HEK293 (cell line): ENCODE measurements at regions not wholly inside any gene's neighbourhood (a gene's known extent, or its start where the extent isn't known, plus 50 kb on each side); places are given as distances from the start of the nearest gene placed in this dataset.

Experiments used
- CTCF ChIA-PET: fragments of 350-600 bp; formaldehyde crosslinking; extraction: SDS; loops from one replicate; lab custom pipeline; 2021; ENCODE audit warnings: antibody characterized with exemption; lab: Yijun Ruan, JAX
- POLR2A ChIA-PET: fragments of 300-600 bp; formaldehyde crosslinking; extraction: SDS; loops from one replicate; lab custom pipeline; 2020; ENCODE audit warnings: antibody characterized with exemption, inconsistent platforms; lab: Yijun Ruan, JAX
- H3K27ac ChIP-seq: fragments of 200-500 bp; sonication (Bioruptor generic); 2 replicates; pipeline ENCODE4 v1.5.1; 2014; ENCODE audit warnings: low read depth, low read length, control low read depth, inconsistent platforms; ENCODE audit errors: extremely low read depth
- H3K36me3 ChIP-seq, 2 experiments: fragments of 200-500 bp in 1 of 2; sonication (Bioruptor generic) in 1 of 2; 1 replicate in 1 of 2; 2 replicates in 1 of 2; pipeline ENCODE4 v1.5.1; 2014 to 2017; ENCODE audit warnings: inconsistent platforms in 2 of 2, low read length in 2 of 2; ENCODE audit not compliant: control insufficient read depth in 2 of 2, insufficient read depth in 1 of 2
- H3K4me1 ChIP-seq: fragments of 200-500 bp; sonication (Bioruptor generic); 2 replicates; pipeline ENCODE4 v1.5.1; 2014; ENCODE audit warnings: mild to moderate bottlenecking, low read length, inconsistent platforms; ENCODE audit not compliant: control insufficient read depth, insufficient read depth
- H3K4me3 ChIP-seq: 2 replicates; pipeline ENCODE4 v1.5.1; 2011; ENCODE audit warnings: low read depth, mild to moderate bottlenecking, control low read depth, low read length, moderate library complexity
- H3K9me3 ChIP-seq: fragments of 200-500 bp; sonication (Bioruptor generic); 2 replicates; pipeline ENCODE4 v1.5.1; 2014; ENCODE audit warnings: low read depth, low read length, inconsistent platforms; ENCODE audit not compliant: control insufficient read depth, insufficient read depth
- GLI2 ChIP-seq: fragments of 450-650 bp; formaldehyde crosslinking; IDR thresholded peaks from 2 replicates; pipeline ENCODE4; 2017; ENCODE audit warnings: missing biosample characterization, missing genetic modification characterization, low read depth, borderline replicate concordance
- GLIS2 ChIP-seq: fragments of 450-650 bp; formaldehyde crosslinking; IDR thresholded peaks from 2 replicates; pipeline ENCODE4 v1.5.1; 2016; ENCODE audit warnings: missing biosample characterization, missing genetic modification characterization
- KLF9 ChIP-seq: fragments of 450-650 bp; formaldehyde crosslinking; IDR thresholded peaks from 2 replicates; pipeline ENCODE4 v1.5.1; 2016; ENCODE audit warnings: missing biosample characterization, missing genetic modification characterization, low read depth
- REST ChIP-seq: fragments of 450-650 bp; formaldehyde crosslinking; IDR thresholded peaks from 2 replicates; pipeline ENCODE4 v1.5.1; 2016; ENCODE audit warnings: missing biosample characterization, missing genetic modification characterization
- TSHZ1 ChIP-seq: fragments of 450-650 bp; formaldehyde crosslinking; IDR thresholded peaks from 2 replicates; pipeline ENCODE4 v1.5.1; 2016; ENCODE audit warnings: missing biosample characterization, missing genetic modification characterization, borderline replicate concordance
- ZBTB11 ChIP-seq: fragments of 450-650 bp; formaldehyde crosslinking; conservative IDR thresholded peaks from 2 replicates; pipeline ENCODE4 v1.5.1; 2016; ENCODE audit warnings: low read depth, missing biosample characterization, missing genetic modification characterization
- ZFP37 ChIP-seq: fragments of 450-650 bp; formaldehyde crosslinking; IDR thresholded peaks from 2 replicates; pipeline ENCODE4 v1.5.1; 2016; ENCODE audit warnings: missing biosample characterization, missing genetic modification characterization
- ZNF311 ChIP-seq: fragments of 450-650 bp; formaldehyde crosslinking; IDR thresholded peaks from 2 replicates; pipeline ENCODE4 v1.5.1; 2017; ENCODE audit warnings: missing biosample characterization, missing genetic modification characterization, borderline replicate concordance
- ZNF354C ChIP-seq: fragments of 450-650 bp; formaldehyde crosslinking; IDR thresholded peaks from 2 replicates; pipeline ENCODE4 v1.5.1; 2016; ENCODE audit warnings: missing biosample characterization, missing genetic modification characterization, low read depth, borderline replicate concordance
- ZNF544 ChIP-seq: fragments of 450-650 bp; formaldehyde crosslinking; IDR thresholded peaks from 2 replicates; pipeline ENCODE4 v1.5.0; 2017; ENCODE audit warnings: missing biosample characterization, missing genetic modification characterization
- ZNF571 ChIP-seq: fragments of 450-650 bp; formaldehyde crosslinking; IDR thresholded peaks from 2 replicates; pipeline ENCODE4 v1.5.0; 2017; ENCODE audit warnings: missing biosample characterization, missing genetic modification characterization
- ZNF621 ChIP-seq: fragments of 450-650 bp; formaldehyde crosslinking; IDR thresholded peaks from 2 replicates; pipeline ENCODE4 v1.5.1; 2017; ENCODE audit warnings: missing biosample characterization, missing genetic modification characterization
- ZNF624 ChIP-seq: fragments of 450-650 bp; formaldehyde crosslinking; IDR thresholded peaks from 2 replicates; pipeline ENCODE4 v1.5.1; 2017; ENCODE audit warnings: missing biosample characterization, missing genetic modification characterization
- ZNF747 ChIP-seq: fragments of 450-650 bp; formaldehyde crosslinking; IDR thresholded peaks from 2 replicates; pipeline ENCODE4 v1.5.1; 2016; ENCODE audit warnings: missing biosample characterization, missing genetic modification characterization
- ZNF768 ChIP-seq: fragments of 450-650 bp; formaldehyde crosslinking; IDR thresholded peaks from 2 replicates; pipeline ENCODE4 v1.5.1; 2018; ENCODE audit warnings: missing biosample characterization, mild to moderate bottlenecking, missing genetic modification characterization
- ZSCAN30 ChIP-seq: fragments of 450-650 bp; IDR thresholded peaks from 2 replicates; pipeline ENCODE4 v1.5.1; 2018; ENCODE audit warnings: missing biosample characterization, mild to moderate bottlenecking, missing genetic modification characterization, moderate library complexity
- TF ChIP-seq, protein P1 (sequence below): fragments of 450-650 bp; formaldehyde crosslinking; IDR thresholded peaks from 2 replicates; pipeline ENCODE4 v1.5.1; 2017; ENCODE audit warnings: missing biosample characterization, missing genetic modification characterization
- TF ChIP-seq, protein P2 (sequence below): fragments of 450-650 bp; formaldehyde crosslinking; IDR thresholded peaks from 2 replicates; pipeline ENCODE4 v1.5.1; 2016; ENCODE audit warnings: missing biosample characterization, missing genetic modification characterization
- TF ChIP-seq, protein P3 (sequence below): fragments of 450-650 bp; formaldehyde crosslinking; IDR thresholded peaks from 2 replicates; pipeline ENCODE4 v1.5.0; 2017; ENCODE audit warnings: missing biosample characterization, missing genetic modification characterization, borderline replicate concordance

DNA sequence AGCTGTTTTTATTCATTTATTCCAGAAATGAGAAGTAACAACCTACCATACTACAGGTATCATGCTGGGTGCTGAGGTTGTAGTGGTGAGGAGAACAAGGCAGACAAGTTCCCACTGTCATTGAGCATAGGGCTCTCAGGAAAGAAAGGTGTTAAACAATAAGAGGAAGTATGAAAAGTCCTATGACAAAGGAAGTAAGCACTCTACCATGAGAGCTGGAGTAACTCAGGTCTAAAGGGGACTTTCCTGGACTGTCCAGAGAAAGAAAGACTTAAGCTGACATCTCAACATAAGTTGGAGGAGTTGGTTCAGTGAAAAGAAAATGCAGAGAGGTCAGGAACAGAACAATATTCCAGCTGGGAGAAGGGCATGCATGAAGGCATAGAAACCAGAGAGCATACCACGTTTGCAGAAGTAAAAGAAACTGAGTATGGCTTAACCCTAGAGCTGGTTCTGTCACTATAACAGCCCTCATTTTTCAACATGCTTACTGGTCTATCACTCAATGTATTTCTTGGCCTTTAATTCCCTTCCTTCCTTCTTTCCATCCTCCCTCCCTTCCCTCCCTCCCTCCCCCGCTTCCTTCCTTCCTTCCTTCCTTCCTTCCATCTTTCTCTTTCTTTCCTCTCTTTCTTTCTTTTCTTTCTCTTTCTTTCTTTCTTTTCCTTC lies 137.8 kb upstream of the BDNF start:
- Histone ChIP-seq H3K9me3 (no peaks in the 10 kb centered on the region), H3K4me3 (no peak overlapping the region), H3K27ac (no peak overlapping the region), H3K36me3 (no peaks in the 10 kb centered on the region), H3K4me1 (no peaks in the 10 kb centered on the region)
- POLR2A ChIA-PET = no interaction called here
- CTCF ChIA-PET = interaction anchor here (0.6 to 1.2 kb wide), 3 partner anchors 24 to 1060 kb away, joined by 3 to 5 read pairs (median 4); no protein-coding TSS in a partner anchor
- TF ChIP-seq, protein P1, sequence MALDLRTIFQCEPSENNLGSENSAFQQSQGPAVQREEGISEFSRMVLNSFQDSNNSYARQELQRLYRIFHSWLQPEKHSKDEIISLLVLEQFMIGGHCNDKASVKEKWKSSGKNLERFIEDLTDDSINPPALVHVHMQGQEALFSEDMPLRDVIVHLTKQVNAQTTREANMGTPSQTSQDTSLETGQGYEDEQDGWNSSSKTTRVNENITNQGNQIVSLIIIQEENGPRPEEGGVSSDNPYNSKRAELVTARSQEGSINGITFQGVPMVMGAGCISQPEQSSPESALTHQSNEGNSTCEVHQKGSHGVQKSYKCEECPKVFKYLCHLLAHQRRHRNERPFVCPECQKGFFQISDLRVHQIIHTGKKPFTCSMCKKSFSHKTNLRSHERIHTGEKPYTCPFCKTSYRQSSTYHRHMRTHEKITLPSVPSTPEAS (tag by site-specific recombination) = no peak
- TF ChIP-seq, protein P2, sequence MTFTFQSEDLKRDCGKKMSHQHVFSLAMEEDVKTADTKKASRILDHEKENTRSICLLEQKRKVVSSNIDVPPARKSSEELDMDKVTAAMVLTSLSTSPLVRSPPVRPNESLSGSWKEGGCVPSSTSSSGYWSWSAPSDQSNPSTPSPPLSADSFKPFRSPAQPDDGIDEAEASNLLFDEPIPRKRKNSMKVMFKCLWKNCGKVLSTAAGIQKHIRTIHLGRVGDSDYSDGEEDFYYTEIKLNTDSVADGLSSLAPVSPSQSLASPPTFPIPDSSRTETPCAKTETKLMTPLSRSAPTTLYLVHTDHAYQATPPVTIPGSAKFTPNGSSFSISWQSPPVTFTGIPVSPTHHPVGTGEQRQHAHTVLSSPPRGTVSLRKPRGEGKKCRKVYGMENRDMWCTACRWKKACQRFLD = no peak
- TF ChIP-seq TSHZ1 = no peak
- no peak for TF ChIP-seq ZNF621 (tag by site-specific recombination)
- no peak for TF ChIP-seq ZNF354C (tag by site-specific recombination)
- TF ChIP-seq, protein P3, sequence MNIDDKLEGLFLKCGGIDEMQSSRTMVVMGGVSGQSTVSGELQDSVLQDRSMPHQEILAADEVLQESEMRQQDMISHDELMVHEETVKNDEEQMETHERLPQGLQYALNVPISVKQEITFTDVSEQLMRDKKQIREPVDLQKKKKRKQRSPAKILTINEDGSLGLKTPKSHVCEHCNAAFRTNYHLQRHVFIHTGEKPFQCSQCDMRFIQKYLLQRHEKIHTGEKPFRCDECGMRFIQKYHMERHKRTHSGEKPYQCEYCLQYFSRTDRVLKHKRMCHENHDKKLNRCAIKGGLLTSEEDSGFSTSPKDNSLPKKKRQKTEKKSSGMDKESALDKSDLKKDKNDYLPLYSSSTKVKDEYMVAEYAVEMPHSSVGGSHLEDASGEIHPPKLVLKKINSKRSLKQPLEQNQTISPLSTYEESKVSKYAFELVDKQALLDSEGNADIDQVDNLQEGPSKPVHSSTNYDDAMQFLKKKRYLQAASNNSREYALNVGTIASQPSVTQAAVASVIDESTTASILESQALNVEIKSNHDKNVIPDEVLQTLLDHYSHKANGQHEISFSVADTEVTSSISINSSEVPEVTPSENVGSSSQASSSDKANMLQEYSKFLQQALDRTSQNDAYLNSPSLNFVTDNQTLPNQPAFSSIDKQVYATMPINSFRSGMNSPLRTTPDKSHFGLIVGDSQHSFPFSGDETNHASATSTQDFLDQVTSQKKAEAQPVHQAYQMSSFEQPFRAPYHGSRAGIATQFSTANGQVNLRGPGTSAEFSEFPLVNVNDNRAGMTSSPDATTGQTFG = no peak
- TF ChIP-seq ZNF311 (tag by site-specific recombination) = no peak
- no peak for TF ChIP-seq ZNF768 (tag by site-specific recombination)
- TF ChIP-seq ZFP37 (tag by site-specific recombination) = no peak
- no peak for TF ChIP-seq ZNF624 (tag by site-specific recombination)
- no peak for TF ChIP-seq GLI2 (tag by site-specific recombination)
- no peak for TF ChIP-seq ZNF544 (tag by site-specific recombination)
- no peak for TF ChIP-seq KLF9 (tag by site-specific recombination)
- no peak for TF ChIP-seq ZSCAN30 (tag by site-specific recombination)
- TF ChIP-seq, all 188 proteins: peak for 0

GRCh38 chr11:27830206-27830605 lies 130.0 kb upstream of the BDNF start:
- Histone ChIP-seq H3K4me3 (no peak overlapping the region), H3K9me3 (no peaks in the 10 kb centered on the region), H3K27ac (no peak overlapping the region), H3K4me1 (no peaks in the 10 kb centered on the region), H3K36me3 (no peaks in the 10 kb centered on the region)
- CTCF ChIA-PET = no interaction called here
- POLR2A ChIA-PET = no interaction called here
- TF ChIP-seq GLIS2 (tag by site-specific recombination) = no peak
- TF ChIP-seq ZNF571 (tag by site-specific recombination) = no peak
- no peak for TF ChIP-seq ZBTB11 (tag by site-specific recombination)
- TF ChIP-seq REST = no peak
- no peak for TF ChIP-seq ZNF747 (tag by site-specific recombination)
